Stimulated activated CD4-positive, alpha-beta T cell treated with anti-CD3 and anti-CD28 coated beads, Interleukin-4, amount 100 ng/mL, for 4 hours (primary cell): ENCODE measurements at regions not wholly inside any gene's neighbourhood (a gene's known extent, or its start where the extent isn't known, plus 50 kb on each side); places are given as distances from the start of the nearest gene placed in this dataset.

Source experiments
- DNase-seq, 2 experiments: peaks; one replicate each; pipeline ENCODE4 v3.0.0-alpha.2; 2020

DNA sequence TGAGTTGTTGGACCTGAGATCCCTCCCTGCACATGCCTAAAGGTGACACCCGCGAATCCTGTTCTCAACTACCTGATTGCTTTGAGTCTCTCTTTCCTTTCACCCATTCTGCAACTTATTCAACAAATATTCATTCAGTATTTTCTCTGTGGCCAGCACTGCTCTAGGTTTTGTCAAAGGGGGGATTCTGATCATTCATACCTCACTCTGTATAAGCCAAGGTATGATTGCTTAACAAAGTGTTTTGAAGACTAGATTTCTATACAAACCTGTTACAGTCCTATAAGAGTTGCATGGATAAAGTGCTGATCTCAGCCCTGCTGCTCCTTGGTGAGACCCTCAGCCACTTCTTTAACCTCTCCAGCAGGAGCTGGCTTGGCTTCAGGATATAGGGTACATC lies 409.7 kb downstream of the KCNRG start:
- no peak for DNase-seq

DNA sequence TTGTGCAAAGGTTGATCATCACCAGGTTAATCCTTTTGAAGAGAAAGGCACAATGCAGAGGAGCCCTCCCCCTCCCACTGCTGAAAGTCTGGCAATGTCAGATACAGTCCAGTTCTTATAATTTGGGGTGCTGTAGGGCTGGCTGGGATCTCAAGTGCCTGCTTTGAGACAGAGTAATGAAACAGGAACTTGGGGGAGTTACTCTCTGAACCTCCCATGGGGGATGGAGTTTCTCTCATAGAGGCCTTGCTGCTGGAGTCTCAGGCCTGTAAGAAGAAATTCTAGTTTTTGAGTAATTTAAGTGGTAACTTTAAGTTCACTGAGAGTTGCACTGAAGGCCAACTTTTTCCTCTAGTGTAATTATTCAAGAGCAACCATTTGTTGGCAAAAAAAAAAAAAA lies 410.5 kb downstream of the KCNRG start:
- DNase-seq = no peak

DNA sequence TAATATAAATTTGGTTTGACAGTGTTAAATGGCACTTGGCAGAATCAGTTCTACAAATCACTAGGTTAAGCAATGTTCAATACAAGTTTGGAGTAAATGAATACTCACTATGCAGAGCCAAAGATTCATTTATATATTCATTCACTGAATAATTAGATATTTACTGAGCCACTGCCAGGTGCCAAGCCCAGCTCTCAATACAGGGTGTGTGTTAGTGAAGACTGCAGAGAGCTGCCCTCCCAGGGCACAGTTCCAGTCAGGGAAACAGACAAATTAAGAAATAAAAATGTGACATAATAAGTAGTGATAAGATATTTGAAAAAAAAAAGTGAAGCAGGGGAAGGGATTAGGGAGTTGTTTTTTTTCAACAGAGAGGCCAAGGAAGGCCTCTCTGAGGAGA lies 411.7 kb downstream of the KCNRG start:
- DNase-seq = no peak

DNA sequence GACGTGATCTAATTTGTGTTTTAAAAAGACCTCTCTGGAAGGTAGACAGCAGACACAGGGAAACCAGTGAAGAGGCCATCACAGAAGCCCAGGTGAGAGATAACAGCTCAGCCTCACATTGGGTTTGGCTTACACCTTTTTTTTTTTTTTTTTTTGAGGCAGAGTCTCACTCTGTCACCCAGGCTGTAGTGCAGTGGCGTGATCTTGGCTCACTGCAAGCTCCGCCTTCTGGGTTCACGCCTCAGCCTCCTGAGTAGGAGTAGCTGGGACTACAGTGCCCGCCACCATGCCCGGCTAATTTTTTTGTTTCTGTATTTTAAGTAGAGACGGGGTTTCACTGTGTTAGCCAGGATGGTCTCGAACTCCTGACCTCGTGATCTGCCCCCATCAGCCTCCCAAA lies 412.3 kb downstream of the KCNRG start:
- DNase-seq = peak in 1 of 2 experiments; percentile 11

DNA sequence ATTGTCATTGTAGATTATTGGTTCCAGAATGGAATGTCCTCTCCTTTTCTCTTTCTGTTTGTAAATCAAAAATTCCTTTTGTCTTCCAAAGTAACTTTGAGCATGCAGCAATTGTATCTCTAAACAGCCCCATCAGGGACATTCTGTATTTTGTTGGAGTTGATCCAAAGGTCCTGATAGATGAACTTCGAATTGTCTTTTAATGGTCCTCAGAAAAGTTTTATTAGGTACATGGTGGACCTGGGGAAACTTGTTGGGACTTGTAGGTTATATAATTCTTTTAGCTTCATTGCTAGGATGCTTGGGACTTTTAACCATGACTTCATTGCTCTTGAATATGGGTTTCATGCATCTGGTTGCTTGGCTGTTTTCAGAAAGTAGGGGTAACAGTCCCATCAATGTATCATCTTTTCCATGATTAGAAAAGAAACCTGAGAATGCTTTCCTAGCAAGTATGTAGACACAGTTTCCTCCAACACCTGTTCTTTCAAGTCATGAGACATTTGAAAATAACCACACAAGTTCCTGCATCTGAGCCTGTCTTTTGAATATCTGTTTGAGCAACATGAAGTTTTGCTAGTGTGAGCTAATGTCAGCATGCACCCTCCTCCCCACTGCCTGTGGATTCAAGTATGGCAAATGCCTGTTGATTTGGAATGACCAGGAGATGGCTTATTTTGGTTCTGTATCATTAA lies 413.1 kb downstream of the KCNRG start:
- DNase-seq = no peak

DNA sequence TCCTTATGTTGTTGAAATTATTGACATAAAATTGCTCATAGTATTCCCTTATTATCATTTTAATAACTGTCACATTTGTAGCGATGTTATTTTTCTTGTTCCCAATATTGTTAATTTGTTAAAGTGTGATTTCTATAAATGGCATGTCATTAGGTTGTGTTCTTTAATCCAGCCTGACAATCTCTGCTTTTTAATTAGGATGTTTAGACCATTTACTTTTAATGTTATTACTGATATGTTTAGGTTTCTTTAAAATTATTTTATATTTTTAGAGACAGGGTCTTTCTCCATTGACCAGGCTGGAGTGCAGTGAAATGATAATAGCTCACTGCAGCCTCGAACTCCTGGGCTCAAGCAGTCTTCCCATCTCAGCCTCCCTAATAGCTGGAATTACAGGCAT lies 408.5 kb downstream of the DLEU7 start:
- no peak for DNase-seq

DNA sequence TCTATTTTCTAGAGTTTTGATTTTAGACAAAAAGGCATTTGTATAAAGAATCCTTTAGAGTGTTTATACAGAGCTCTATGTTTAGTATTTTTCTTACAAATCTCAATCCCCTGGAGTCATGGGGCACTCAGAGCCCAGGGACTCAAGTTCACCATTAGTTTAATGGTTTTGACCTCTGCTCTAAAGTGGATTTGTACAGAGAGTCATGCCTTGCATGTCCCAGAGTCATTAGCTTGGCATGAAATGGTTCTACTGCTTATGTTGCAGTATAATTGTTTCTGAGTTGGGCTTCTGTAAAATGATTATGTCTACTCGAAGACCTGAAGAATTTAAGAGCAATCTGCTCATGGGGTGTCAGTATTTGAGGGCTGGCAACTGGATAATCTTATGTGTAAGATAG lies 406.2 kb downstream of the DLEU7 start:
- DNase-seq = no peak

DNA sequence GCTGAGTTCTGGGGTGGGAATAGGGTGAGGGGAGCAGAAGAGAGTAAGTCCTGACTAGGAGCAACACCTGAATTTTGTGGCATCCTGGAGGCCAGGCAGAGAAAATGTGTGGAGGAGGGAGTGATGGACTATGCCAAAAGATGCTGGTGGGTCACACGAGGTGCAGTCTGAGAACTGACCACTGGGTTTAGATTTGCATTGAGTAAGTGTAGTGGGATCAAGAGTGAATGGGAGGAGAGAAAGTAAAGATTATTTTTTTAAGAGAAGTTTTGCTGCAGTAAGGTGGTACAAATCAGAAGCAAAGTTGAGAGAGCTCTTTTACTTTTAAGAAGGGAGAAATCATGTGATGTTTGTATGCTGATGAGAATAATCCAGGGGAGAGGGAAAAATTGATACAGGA lies 405.1 kb downstream of the DLEU7 start:
- DNase-seq = no peak

DNA sequence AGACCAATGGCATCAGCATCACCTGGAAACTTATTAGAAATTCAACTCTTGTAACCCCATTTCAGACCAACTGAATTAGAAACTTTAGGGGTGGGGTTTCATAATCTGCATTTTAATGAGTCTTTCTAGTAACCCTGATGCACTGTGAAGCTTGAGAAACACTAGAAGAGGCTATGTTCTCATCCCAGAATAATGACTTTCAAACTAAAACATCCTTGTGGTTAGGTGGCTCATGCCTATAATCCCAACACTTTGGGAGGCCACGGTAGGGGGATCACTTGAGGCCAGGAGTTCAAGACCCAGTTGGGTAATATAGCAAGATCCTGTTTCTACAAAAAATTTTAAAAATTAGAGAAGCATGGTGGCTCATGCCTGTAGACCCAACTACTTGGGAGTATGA lies 402.4 kb downstream of the DLEU7 start:
- no peak for DNase-seq

DNA sequence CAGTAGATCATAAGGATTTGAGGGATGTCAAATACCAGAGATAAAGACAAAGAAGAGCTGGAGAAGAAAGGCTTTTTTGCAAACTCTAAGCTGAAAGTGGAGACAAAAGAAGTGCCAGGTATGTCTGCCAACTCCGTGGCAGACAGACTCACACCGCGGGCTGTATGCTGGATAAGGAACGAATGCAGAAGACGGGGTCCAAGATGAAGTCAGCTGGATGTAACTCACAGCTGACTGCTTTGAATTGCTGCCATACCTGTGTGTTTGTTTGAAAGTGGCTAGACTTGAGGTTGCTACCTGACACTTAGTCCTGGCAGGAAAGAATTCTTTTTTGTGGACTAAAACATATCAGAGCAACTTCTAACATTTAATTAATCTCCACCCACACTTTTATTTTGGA lies 398.8 kb downstream of the DLEU7 start:
- no peak for DNase-seq

DNA sequence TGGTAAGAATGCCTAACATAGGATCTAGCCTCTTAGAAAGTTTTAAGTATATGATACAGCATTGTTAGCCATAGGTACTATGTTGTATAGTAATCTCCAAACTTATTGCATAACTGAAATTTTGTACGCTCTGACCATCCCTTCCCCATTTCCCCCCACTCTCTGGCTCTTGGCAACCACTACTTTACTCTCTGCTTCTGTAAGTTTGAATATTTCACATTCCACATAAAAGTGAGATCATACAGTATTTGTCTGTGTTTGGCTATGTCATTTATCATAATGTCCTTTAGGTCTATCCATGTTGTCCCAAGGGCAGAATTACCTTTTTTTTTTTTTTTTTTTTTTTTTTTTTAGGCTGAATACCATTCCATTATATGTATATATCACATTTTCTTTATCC lies 396.9 kb downstream of the DLEU7 start:
- no peak for DNase-seq

DNA sequence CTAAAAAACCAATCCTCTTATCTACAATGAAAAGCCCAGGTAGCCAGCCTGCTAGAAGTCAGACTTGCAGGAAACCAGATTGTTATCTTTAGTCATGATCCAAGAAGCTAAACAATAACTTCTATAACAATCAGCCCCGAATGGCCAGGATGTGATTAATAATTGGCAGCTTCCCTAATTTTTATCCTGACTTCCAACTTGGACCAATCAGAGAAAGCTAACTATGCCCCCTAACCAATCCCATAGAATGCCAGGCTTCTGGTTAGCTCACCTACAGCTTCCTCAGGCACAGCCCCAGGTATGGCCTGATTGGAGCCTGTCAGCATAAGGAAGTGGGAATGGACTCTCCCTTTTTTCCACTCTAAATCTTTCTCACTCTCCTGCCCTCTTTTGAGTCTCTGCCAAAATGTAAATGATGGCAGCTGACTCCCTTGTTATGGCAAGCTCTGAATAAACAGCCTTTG lies 394.9 kb downstream of the DLEU7 start:
- no peak for DNase-seq

DNA sequence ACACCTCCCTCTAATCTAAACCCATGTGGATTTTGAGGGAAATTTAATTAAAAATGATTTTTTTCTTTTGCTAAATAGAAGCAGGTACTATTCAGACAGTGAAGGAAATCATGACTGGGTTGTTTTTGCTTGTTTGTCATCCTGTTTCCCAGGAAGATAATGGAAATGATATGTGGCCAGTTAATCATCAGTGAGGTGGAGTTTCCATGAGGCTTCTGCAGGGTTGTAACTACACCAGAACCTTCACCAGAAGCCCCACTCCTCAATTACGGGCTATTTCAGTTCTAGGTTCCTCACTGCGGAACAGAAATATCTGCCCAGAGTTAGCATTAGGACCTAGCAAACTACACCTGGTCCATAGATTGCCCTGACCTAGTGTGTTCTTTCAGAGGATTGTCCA lies 394.0 kb downstream of the DLEU7 start:
- DNase-seq = no peak

DNA sequence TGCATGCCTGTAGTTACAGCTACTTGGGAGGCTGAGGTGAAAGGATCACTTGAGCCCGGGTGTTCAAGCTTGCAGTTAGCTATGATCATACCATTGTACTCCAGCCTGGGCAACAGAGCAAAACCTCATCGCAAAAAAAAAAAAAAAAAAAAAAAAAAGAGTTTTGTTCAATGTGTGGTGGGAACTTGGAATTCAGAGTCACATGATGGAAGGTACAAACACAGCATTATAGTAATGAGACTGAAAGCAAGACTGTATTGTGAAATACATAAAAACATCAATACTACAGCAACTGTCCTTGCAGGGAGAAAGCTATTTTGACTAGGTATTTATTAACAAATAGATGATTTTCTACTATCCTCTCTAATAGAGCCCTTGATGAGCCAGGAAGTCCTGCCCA lies 393.2 kb downstream of the DLEU7 start:
- DNase-seq = no peak

DNA sequence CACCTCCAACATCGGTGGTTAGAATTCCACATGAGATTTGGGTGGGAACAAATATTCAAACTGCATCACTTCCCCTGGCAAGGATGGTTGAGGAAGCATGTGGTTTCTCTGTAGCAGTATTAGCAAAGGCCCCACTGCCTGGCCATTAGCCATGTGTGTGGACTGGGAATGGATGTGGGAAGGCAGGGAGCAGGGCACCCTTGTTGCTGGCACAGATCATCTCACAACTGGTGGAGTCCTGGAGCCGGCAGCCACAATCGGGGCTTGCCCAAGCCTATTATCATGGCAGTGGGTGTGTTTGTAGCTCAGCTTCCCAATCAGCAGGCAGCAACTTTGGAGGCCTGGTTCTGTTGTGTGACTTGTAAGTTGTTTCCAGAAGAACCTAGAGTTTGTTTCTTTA lies 391.9 kb downstream of the DLEU7 start:
- no peak for DNase-seq

DNA sequence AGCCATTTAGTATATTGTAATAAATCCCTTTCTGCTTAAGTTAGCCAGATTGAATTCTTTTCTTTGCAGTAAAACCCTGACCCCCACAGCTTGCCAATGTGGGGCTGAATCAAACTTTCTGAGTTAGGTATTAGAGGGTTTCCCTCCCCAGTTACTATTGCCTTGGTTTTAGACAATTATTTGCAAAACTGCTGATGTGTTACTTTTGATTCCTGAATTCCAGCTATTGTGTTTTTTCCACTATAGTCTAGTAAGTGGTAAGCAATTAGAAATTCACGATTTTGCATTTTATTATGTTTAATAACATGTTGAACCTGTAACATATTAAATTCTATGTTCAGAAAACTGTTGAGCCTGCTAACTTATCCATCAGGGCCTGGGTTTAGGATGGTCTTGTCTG lies 391.5 kb downstream of the DLEU7 start:
- DNase-seq = no peak

DNA sequence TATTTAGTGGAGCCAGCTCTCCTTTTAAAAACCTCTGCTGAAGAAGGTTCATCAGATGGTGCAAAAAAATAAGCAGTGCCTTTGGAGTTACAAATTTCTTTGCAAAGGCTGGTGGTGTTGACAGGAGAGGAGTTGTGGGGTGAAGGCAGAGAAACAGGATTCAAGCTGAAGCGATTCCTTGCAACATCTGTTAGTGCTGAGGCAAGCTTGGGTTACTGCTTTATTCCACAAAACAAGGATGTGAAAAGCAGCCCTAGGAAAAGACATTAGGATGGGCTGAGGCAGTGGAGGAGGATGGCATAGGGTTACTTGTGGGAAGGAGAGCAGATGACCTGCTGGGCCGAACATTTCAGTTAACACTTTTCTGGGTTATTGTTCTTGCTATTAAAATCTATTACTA lies 390.7 kb downstream of the DLEU7 start:
- DNase-seq = no peak

DNA sequence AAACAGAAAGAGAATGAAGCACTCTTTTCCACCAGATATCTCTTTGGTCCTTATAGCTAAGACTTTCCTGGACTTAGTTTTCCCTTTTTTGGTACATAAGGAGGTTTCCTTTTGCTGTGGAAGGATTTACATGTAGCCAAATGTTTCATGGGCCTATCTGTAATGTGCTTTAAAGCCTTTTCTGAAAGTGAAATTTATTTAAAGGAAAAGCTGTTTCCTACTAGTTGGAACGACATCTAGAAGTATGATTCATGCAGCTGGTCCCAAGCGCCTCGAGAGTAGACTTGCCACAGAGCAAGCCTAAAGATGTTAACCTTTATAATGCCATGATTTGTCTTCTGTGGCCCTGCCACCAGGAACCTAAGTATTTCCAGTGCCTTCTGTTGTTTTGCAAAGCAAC lies 390.3 kb downstream of the DLEU7 start:
- no peak for DNase-seq

DNA sequence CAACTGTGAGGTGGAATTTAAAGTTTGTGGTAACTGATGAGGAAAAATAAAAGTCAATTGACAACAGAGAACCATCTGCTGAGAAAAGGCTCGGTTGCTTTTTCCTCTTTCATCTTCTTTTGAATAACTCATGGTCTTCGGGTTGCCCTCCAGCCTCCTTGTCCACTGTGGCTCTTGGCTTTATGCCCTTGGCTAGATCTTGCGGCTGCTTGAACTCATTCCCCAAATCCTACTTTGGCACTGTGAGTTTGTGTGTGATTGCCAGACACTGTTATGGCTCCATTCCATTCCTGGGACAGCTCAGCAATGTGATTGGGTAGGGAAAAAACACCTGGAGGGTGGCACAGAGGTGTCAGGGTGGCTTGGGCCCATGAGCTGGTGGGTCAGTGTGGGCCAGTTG lies 387.4 kb downstream of the DLEU7 start:
- DNase-seq = no peak

DNA sequence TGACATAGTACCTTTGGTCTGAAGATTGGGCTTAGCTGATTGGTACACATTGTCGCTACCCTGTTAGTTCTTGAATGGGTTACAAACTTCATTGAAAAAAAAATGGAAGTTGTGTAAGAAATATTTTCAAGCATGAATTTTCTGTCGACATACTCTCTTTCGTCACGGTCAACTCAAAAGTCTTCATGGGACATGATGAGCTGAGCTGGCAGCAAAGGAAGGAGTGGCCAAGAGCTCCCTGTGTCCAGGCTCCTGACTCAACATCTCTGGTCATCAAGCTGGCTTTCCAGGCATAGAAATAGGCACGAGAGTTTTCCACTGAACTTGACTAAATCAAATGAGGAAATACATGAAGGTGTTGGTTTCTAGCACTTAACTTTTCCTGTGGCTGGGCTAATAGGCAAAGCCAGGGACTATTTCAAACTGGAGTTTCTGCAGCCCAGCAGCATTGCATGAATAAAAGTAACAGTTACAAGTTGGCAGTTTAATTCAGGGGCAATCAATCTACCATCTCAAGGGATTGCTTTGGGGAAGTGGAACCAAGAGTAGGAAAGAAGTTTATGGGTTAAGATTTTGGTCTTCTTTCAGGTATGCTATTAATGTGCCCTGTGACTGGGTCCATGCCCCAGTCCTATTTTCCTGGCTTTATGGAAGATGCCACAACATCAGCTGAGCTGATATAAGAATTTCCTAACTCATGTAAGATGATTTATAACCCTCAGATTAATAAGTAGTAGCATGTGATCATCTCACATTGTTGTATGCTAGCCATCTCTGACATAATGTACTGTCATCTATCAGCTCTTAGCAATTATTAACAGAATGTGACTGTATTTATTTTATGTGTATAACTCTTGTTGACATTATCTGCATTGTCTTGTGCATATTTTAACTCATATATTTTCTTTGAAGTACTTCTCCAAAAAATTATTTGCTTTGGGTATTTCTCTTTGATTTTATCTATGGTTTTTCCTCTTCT lies 385.8 kb downstream of the DLEU7 start:
- DNase-seq = no peak

DNA sequence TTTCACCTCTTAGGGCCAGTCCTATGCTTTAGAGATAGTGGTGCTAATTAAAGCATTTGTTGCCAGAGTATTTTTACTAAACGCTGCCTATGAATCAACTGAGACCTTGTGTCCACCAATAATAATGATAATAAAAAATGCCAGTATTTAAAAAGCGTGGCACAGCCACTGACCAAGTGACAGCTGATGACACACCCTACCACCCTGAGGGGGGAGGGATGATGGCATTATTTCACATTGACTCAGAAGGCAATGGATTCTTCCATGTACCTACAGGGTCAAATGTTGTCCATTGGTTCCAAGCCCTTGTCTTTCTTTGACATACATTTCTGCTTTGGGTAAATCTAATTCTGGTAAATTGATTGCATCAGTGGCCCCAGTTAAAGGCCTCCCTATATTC lies 384.4 kb downstream of the DLEU7 start:
- DNase-seq = no peak

DNA sequence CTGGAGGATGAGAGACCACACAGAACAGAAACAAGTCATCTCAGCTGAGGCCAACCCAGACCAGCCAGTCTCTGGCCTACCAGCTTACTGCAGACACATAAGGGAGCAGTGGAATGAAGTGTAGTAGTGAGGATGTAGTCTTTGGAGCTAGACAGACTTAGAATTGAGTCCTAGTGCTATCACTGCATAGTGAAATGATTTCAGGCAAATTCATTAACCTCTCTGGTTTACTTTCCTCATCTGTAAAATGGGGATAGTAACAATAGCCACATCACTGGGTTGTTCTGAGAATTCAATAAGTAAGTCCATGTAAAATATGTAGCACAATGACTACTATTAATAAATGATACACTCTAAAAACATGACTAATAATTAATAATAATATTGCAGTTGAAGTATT lies 383.8 kb downstream of the DLEU7 start:
- DNase-seq = no peak

DNA sequence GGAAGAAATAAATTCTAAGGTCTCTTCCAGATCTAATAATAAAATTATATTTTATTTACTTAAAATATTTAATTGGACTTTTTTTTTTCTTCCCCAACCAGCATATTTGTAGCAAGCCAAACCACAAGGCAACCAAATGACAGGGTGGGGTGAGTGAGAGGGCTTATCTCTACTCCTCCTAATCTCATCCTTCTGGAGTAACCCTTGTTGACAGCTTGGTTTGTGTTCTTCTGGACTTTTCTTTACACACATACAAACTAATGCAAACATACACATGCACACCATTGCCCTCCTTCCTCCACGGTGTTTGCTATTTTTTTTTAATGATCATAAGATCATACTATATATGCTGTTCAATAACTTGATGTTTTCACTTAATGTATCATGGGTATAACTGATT lies 383.1 kb downstream of the DLEU7 start:
- DNase-seq = no peak

DNA sequence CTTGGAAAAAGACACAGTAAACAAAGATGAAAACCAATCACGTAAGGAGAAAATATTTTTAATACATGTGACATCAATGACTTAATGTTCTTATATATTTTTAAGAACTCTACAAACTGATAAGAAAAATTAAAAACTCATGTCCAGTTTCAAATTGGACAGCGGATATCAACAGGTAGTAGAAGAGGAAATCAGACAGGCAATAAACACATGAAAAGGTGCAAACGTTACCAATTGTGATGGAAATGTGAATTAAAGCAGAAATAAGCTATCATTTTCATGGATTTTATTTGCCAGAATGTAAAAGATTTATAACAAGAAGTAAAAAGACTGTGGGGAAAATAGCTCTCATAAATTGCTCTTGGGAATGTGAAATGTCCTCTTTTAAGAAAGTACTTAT lies 382.3 kb downstream of the DLEU7 start:
- DNase-seq = no peak
